HCT116 (cell line): ENCODE measurements at regions not wholly inside any gene's neighbourhood (a gene's known extent, or its start where the extent isn't known, plus 50 kb on each side); places are given as distances from the start of the nearest gene placed in this dataset.

Source experiments
- ATAC-seq: fragments of 200-7000 bp; cut with Tn5 transposase; 2 replicates; pipeline ENCODE4 v1.9.1; 2020; ENCODE audit warnings: mild to moderate bottlenecking, moderate library complexity
- BruUV-seq: library from RNA; stranded (reverse); fragments of 400-500 nt; replicated peaks from 2 replicates; lab custom pipeline; 2021; lab: Mats Ljungman, UMichigan
- CTCF ChIA-PET: fragments of 300-600 bp; sonication (Branson Sonifier 250); formaldehyde crosslinking; loops from one replicate; lab custom pipeline; 2021; ENCODE audit warnings: antibody characterized with exemption; lab: Charles Lee
- POLR2A ChIA-PET: fragments of 300-600, 350-600 bp; sonication (Branson Sonifier 250); formaldehyde crosslinking; loops from one replicate; lab custom pipeline; 2021; ENCODE audit warnings: antibody characterized with exemption; lab: Charles Lee
- RAD21 ChIA-PET, 2 experiments: fragments of 300-600 bp; sonication (Branson Sonifier 250); formaldehyde crosslinking; loops; one replicate each; lab custom pipeline; 2023; ENCODE audit warnings: low total read pairs in 2 of 2; ENCODE audit not compliant: uncharacterized antibody in 2 of 2, unreplicated experiment in 2 of 2, low non-redundant PET in 1 of 2; lab: Charles Lee
- DNase-seq: peaks from one replicate; pipeline ENCODE4 v3.0.0-alpha.2; 2010; ENCODE audit warnings: low read depth, low spot score
- H2AFZ ChIP-seq: fragments of 200-600 bp; shearing (Covaris generic), sonication (generic); 2 replicates; pipeline ENCODE4 v1.6.1; 2017; ENCODE audit warnings: low read depth, mixed run types, mixed read lengths, antibody characterized with exemption, low read length; ENCODE audit not compliant: poor library complexity, severe bottlenecking
- H3K27ac ChIP-seq: 2 replicates; pipeline ENCODE4 v1.5.1; 2012; ENCODE audit warnings: low read depth, low read length
- H3K27me3 ChIP-seq: fragments of 200-600 bp; sonication (generic); 2 replicates; pipeline ENCODE4 v1.6.1; 2016; ENCODE audit warnings: mixed run types, low read length, mixed read lengths; ENCODE audit not compliant: insufficient read depth
- H3K36me3 ChIP-seq, 2 experiments: fragments of 200-500 bp in 1 of 2; fragments of 200-600 bp in 1 of 2; sonication (Bioruptor generic) in 1 of 2; sonication (generic) in 1 of 2; 2 replicates each; pipeline versions ENCODE4 v1.5.1 to v1.6.1; 2014 to 2016; ENCODE audit warnings: low read length in 2 of 2, inconsistent platforms in 1 of 2, mixed read lengths in 1 of 2, mixed run types in 1 of 2; ENCODE audit not compliant: insufficient read depth in 2 of 2, control insufficient read depth in 1 of 2
- H3K4me1 ChIP-seq, 2 experiments: fragments of 200-600 bp in 1 of 2; sonication (generic) in 1 of 2; 2 replicates each; pipeline versions ENCODE4 v1.5.1 to v1.6.1; 2012 to 2017; ENCODE audit warnings: low read length in 2 of 2, inconsistent platforms in 1 of 2, mild to moderate bottlenecking in 1 of 2, mixed read lengths in 1 of 2, mixed run types in 1 of 2, moderate library complexity in 1 of 2; ENCODE audit not compliant: insufficient read depth in 2 of 2, control insufficient read depth in 1 of 2
- H3K4me2 ChIP-seq: fragments of 200-600 bp; sonication (generic); 2 replicates; pipeline ENCODE4 v1.6.1; 2017; ENCODE audit warnings: mixed run types, low read length, mixed read lengths
- H3K4me3 ChIP-seq, 2 experiments: fragments of 200-600 bp in 1 of 2; sonication (generic) in 1 of 2; replicated peaks in 1 of 2; 2 replicates each; pipeline ENCODE4 v1.5.1; 2011 to 2016; ENCODE audit warnings: low read length in 2 of 2, control low read depth in 1 of 2, low read depth in 1 of 2, mild to moderate bottlenecking in 1 of 2, mixed read lengths in 1 of 2, mixed run types in 1 of 2
- H3K79me2 ChIP-seq: fragments of 200-600 bp; sonication (generic); 2 replicates; pipeline ENCODE4 v1.6.1; 2017; ENCODE audit warnings: mild to moderate bottlenecking, mixed run types, low read length, moderate library complexity, mixed read lengths; ENCODE audit not compliant: insufficient read depth
- H3K9ac ChIP-seq: fragments of 200-600 bp; sonication (generic); 2 replicates; pipeline ENCODE4 v1.6.1; 2016; ENCODE audit warnings: low read length, mixed read lengths
- H3K9me2 ChIP-seq: fragments of 200-600 bp; sonication (generic), shearing (Covaris generic); 2 replicates; pipeline ENCODE4 v1.6.1; 2017; ENCODE audit warnings: mixed run types, mild to moderate bottlenecking, moderate library complexity; ENCODE audit not compliant: insufficient read depth
- H3K9me3 ChIP-seq, 2 experiments: fragments of 200-500 bp in 1 of 2; fragments of 200-600 bp in 1 of 2; sonication (Bioruptor generic) in 1 of 2; sonication (generic) in 1 of 2; 2 replicates each; pipeline ENCODE4 v1.6.1; 2014 to 2017; ENCODE audit warnings: low read length in 2 of 2, mixed read lengths in 2 of 2, inconsistent platforms in 1 of 2, low read depth in 1 of 2, mild to moderate bottlenecking in 1 of 2, mixed run types in 1 of 2, moderate library complexity in 1 of 2; ENCODE audit not compliant: control insufficient read depth in 1 of 2, insufficient read depth in 1 of 2
- H4K20me1 ChIP-seq: fragments of 200-600 bp; sonication (generic), shearing (Covaris generic); 2 replicates; pipeline ENCODE4 v1.6.1; 2017; ENCODE audit warnings: mixed run types, mild to moderate bottlenecking, moderate library complexity; ENCODE audit not compliant: insufficient read depth
- CBX3 ChIP-seq: IDR thresholded peaks from 2 replicates; pipeline ENCODE4 v1.6.1; 2012; ENCODE audit warnings: low read depth
- CTCF ChIP-seq, 3 experiments: fragments of 200-600 bp in 1 of 3; sonication (generic) in 1 of 3; IDR thresholded peaks in 2 of 3; conservative IDR thresholded peaks in 1 of 3; 2 replicates each; pipeline ENCODE4 v1.5.1; 2012 to 2017; ENCODE audit warnings: low read depth in 2 of 3, low read length in 2 of 3, antibody characterized with exemption in 1 of 3, borderline replicate concordance in 1 of 3, control low read depth in 1 of 3, mild to moderate bottlenecking in 1 of 3, mixed read lengths in 1 of 3, mixed run types in 1 of 3, moderate library complexity in 1 of 3; ENCODE audit not compliant: insufficient read depth in 1 of 3
- ELF1 ChIP-seq: IDR thresholded peaks from 2 replicates; pipeline ENCODE4 v1.6.1; 2012; ENCODE audit warnings: low read depth, borderline replicate concordance
- FOSL1 ChIP-seq: IDR thresholded peaks from 2 replicates; pipeline ENCODE4 v1.6.1; 2012; ENCODE audit warnings: low read depth
- MAX ChIP-seq: IDR thresholded peaks from 2 replicates; pipeline ENCODE4 v1.6.1; 2012
- POLR2A ChIP-seq: IDR thresholded peaks from 2 replicates; pipeline ENCODE4 v1.7.0; 2011; ENCODE audit warnings: borderline replicate concordance; ENCODE audit not compliant: insufficient read depth, insufficient read length; ENCODE audit errors: extremely low read depth
- RAD21 ChIP-seq: IDR thresholded peaks from 2 replicates; pipeline ENCODE4 v1.6.1; 2012; ENCODE audit warnings: low read depth, mild to moderate bottlenecking
- SIN3A ChIP-seq: IDR thresholded peaks from 2 replicates; pipeline ENCODE4 v1.6.1; 2012; ENCODE audit warnings: low read depth
- SP1 ChIP-seq: IDR thresholded peaks from 2 replicates; pipeline ENCODE4 v1.6.1; 2012; ENCODE audit warnings: low read depth
- TCF7L2 ChIP-seq: IDR thresholded peaks from 2 replicates; pipeline ENCODE4 v1.7.0; 2011; ENCODE audit warnings: borderline replicate concordance, inconsistent platforms; ENCODE audit not compliant: insufficient read depth, insufficient read length; ENCODE audit errors: extremely low read depth
- ZBTB33 ChIP-seq: IDR thresholded peaks from 2 replicates; pipeline ENCODE4 v1.6.1; 2011; ENCODE audit warnings: mild to moderate bottlenecking, low read length, moderate library complexity; ENCODE audit not compliant: insufficient replicate concordance; ENCODE audit errors: extremely low read depth
- ZFX ChIP-seq: fragments of 450-650 bp; IDR thresholded peaks from 2 replicates; pipeline ENCODE4 v1.6.1; 2017
- ZNF274 ChIP-seq: fragments of 200-500 bp; sonication (Bioruptor generic); IDR thresholded peaks from 2 replicates; pipeline ENCODE4 v1.6.1; 2014; ENCODE audit warnings: mild to moderate bottlenecking, low read depth, low read length, inconsistent platforms
- intact Hi-C: fragments of 100-400 bp; cut with micrococcal nuclease; formaldehyde crosslinking; loops from 2 replicates; pipeline ENCODE4 v1.10.0; 2022

GRCh38 chr6:91303326-91303725 lies 716.5 kb upstream of the MAP3K7 start (continued):
- TF ChIP-seq CTCF (IDR thresholded peaks at IDR 0.05 in 2 of 3, conservative IDR thresholded peaks at IDR 0.05 in 1 of 3; ENCODE audit: borderline replicate concordance in 1 of 3, insufficient read depth in 1 of 3, low read depth in 2 of 3, low read length in 2 of 3), result no peak
- no peak for TF ChIP-seq MAX
- no peak for TF ChIP-seq FOSL1
- no peak for TF ChIP-seq ZFX

- ATAC-seq, result no peak
- ChIA-PET CTCF (no interaction called here), POLR2A (no interaction called here)
Measured at GRCh38 chr6:91299544-91300491, 712.9 kb upstream of the MAP3K7 start.

More at GRCh38 chr6:91299544-91300491, 712.9 kb upstream of the MAP3K7 start:
- Histone ChIP-seq H3K4me2 (no peak overlapping the region), H3K9ac (no peak overlapping the region), H3K27me3 (no peaks in the 10 kb centered on the region), H3K36me3 (no peaks in the 10 kb centered on the region), H3K4me1 (no peaks in the 10 kb centered on the region), H2AFZ (no peak overlapping the region), H3K27ac (no peak overlapping the region), H3K4me3 (no peak overlapping the region), H3K9me2 (no peaks in the 10 kb centered on the region), H3K9me3 (peaks cover 9 to 15% of the 10 kb centered on the region in 2 experiments; a peak in 2 of 4 replicates), H3K79me2 (no peaks in the 10 kb centered on the region), H4K20me1 (no peaks in the 10 kb centered on the region)
- intact Hi-C loops, result no loop called here
- RAD21 ChIA-PET, result no interaction called here
- DNase-seq, result no peak
- BruUV-seq, result no TSS peak
- TF ChIP-seq ELF1, result no peak
- no peak for TF ChIP-seq TCF7L2
- no peak for TF ChIP-seq FOSL1
- TF ChIP-seq SIN3A, result no peak
- TF ChIP-seq ZBTB33, result no peak
- TF ChIP-seq SP1, result no peak
- no peak for TF ChIP-seq ZNF274
- TF ChIP-seq ZFX, result no peak
- TF ChIP-seq MAX, result no peak
- no peak for TF ChIP-seq CBX3
- TF ChIP-seq POLR2A, result no peak
- no peak for TF ChIP-seq RAD21
